NCI-H345 (cell line): ENCODE measurements at regions not wholly inside any gene's neighbourhood (a gene's known extent, or its start where the extent isn't known, plus 50 kb on each side); places are given as distances from the start of the nearest gene placed in this dataset.

Experiments
- DNase-seq: peaks from one replicate; lab custom pipeline; 2025; lab: John Stamatoyannopoulos, UW

DNA sequence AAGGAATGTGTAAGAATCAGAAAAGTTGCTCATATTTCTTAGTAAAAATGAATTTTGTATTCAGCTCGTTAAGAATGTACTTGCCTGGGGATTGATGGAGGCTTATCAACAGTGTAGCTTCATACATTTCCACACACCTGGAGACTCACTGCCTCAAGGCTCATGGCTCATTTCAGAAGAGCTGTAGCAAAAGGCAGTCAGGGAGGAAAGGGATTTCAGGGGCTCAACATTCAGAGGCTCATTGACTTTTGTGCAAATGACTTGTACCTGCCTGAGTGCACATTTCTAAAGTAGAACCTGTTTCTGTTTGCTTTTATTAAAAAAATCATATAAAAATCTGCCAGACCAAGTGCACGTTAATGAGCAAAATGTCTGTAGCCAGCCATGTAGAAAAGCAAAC, 304.4 kb downstream of the KCNS3 start:
- DNase-seq, result no peak

DNA sequence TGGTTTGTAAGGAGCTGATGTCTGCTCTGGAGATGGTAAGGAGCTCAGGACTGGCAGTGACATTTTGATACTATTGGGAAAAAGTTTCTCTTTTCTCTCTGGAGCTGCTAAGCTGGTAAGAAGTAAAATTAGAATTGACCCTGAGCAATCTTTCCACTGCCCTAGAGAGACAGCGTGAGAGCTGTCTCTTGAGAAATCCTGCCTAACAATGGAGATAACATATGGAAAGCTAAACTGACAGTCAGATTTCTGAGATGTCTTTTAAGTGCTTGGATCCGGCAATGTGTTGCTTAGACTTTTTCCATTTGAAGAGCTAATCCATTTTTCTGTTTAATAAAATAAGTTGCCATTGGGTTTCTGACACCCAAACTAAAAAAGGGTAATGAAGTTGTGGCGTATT, 302.4 kb downstream of the KCNS3 start:
- DNase-seq, result no peak

DNA sequence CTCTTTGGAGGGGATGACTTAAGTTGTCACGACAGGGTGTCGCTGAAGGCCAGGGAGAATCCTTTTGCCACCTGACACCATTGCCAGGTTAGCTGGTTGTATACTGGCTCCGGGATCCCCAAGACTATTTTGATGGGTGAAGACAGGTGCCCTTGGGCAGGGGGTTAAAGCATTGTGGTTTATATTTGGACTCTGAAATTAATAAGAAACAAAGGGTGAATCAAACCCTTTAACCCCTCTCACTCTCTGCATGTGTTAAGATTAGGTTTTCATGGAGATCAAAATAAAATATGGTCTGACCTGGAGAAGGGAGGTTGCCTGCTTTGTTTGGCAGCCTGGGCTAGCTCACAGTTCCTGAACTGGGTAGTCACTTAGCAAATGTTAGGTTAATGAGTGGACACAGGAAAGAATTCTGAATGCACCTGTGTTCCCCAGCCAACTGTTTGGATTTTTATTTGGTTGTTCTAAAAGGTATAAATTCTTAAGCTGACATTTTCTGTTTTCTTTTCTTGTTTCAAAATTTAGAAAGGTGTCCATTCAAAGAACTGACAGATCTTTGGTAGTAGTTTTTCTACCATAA, 301.7 kb downstream of the KCNS3 start:
- DNase-seq, result no peak

DNA sequence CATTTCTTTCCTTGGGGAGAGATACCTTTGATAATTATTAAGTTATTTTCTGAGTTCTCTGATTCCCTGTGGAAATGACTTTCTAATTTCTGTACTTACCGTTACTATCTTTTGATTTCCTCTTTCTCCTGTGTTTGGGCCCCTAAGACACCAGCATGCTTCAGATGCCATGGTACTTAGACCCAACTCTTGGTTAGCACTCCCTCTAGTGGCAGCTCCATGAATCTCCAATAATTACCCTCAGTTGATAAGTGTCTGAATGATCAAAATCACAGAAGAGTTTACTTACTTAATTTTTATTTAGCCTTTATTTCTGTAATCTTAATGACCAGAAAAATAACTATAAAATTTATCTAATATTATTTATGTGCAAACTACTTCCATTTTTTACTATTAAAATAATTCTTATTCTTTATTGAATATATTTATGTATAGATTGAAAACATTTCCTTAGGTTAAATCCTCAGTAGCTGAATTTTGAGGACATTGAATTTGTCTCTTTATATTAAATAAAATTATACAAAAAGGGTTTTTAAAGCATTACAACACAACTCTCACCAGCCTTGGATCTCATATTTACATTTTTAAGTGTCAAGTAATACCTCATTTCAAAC, 300.4 kb downstream of the KCNS3 start:
- peak; percentile 77 for DNase-seq

DNA sequence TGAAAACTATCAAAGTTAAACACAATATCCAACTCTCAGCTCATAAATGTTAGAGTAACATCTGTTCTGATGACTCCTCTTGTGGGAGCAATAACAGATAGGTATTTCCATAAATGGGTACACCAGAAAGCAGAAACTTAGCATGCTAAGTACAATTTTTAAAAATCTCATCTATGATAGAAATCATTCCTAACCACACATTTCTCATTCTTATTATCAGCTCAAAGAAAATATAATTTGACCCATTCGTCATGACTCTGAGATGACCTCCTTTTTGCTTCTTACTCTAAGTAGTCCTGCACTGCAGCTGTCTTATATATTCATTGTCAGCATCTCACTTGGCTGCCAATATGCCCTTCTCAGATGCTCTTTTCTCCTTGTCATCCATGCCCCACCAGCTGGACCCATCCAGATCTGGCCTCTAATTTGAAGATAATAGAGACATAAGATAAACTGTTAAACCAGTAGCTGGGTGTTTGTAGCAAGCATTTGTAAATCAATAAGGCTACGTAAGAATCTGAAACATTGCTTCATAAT, 298.3 kb downstream of the KCNS3 start:
- no peak for DNase-seq

DNA sequence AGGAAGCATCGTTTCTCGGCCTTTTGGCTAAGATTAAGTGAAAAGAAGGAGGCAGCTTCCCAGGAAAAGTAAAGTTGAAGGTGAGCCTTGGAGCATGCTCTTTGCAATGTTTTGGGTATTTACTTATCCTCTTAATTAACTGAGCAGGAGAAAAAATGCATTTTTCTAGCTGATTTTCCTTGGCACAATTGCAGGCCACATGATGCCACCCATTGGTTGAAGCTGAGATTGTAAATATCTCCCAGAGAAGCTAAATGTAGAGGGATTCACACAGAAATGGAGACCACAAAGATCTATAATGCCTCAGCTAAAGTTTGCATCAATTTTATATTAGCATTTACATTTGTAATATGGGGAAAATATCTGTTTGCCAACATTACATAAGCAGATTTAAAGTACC, 294.1 kb downstream of the KCNS3 start:
- DNase-seq, result no peak

DNA sequence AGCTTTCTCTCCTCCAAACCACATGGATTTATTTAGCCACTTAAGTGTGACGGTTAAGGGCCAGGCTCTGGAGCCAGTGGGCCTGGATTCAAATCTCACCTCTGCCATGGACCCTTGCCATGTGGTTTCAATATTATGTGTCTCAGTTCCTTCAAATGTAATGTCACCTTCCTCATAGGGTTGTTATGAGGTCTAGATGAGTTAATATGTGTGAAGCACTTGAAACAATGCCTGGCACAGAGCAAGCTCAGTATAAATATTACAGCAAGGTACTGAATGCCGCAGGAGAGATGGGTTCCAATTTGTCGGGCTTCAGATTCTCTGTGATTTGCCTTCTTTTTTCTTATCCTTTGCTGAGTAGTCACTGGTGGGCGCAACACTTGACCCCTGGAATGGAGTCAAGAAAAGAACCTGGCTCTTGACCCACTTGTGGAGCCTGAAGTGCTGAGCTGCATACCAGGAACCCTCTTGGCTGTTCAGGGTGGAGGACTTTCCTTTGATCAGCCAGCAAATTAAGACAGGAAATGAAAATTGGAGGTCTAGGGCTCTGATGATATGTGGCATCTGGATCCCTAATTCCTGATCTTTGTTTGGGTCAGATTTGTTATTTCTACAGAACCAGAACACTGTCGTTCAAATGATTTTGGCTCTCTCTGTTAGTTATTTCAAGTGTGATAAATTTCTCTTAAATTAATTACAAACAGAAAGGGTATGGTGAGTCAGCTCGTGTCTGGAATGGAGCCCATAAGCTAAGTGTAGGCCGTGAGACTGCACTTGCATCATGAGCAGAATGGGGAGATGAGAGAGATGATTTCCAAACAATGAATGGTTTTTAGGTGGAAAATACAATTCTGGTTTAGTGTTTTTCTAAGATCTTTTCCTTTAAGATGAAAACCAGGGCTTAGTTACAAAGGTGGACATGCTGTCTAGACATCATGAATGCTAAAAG, 293.0 kb downstream of the KCNS3 start:
- DNase-seq, result no peak

DNA sequence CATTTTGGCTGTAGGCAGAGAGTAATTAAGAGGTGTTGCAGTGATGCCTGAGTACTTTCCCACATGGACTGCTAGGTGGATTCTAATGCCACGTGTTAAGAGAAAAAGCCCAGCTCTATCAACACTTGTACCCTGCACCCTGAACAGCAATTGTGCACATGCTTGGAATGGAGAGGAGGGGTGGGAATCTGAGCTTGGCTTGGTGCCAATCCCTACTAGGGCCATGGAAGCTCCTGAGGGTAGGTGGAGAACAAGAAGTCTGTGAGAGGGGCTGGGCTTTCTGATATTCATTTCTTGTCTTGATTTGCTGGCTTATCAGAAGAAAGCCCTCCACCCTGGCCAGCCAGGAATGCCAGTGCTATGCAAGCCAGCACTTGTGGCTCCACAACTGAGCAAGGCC, 292.2 kb downstream of the KCNS3 start:
- DNase-seq, result no peak

DNA sequence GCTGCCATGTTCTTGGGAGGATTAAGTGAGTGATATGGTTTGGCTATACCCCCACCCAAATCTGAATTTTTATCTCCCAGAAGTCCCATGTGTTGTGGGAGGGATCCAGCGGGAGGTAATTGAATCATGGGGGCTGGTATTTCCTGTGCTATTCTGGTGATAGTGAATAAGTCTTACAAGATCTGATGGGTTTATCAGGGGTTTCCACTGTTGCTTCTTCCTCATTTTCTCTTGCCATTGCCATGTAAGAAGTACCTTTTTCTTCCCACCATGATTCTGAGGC, 291.4 kb downstream of the KCNS3 start:
- DNase-seq, result no peak

DNA sequence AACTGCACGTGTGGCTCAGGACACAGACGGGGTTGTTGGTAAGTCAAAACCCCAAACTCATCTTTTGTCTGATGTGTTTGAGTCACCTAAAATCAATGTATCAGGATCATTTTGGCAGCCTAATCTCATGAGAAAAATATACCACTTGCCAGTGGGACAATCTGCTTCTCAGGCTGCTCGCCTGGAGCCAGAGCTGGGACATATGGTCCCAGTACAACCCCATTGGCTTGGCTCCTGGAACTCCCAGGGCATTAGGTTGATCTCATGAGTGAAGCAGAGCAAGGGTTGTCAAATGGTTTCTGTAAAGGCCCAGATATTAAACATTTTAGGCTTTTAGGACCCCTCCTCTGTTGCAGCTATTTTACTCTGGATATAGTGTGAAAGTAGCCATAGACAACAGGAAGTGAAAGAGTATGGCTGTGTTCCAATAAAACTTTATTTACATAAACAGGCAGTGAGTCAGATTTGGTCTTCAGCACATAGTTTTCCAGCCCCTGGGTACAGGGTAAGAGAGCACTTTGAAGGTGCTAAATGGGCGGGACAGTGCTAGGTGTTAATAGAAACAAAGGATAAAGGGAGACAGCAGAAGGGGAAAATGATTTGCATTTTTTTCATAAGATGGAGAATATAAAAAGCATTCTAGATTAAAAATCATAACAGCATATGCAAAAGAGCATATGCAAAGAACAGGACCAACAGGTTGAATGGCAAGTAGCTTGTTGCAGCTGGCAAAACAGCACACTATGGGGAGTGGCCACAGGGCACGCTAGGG, 290.8 kb downstream of the KCNS3 start:
- DNase-seq, result no peak

DNA sequence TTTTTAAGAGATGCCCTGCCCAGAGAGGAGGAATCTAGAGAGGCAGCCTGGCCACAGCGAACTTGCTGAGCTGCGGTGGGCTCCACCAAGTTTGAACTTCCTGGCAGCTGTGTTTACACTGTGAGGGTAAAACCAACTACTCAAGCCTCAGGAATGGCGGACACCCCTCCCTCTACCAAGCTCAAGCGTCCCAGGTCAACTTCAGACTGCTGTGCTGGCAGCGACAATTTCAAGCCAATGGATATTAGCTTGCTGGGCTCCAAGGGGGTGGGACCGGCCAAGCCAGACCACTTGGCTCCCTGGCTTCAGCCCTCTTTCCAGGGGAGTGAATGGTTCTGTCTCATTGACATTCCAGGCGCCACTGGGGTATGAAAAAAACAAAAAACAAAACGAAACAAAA, 289.4 kb downstream of the KCNS3 start:
- DNase-seq, result no peak

DNA sequence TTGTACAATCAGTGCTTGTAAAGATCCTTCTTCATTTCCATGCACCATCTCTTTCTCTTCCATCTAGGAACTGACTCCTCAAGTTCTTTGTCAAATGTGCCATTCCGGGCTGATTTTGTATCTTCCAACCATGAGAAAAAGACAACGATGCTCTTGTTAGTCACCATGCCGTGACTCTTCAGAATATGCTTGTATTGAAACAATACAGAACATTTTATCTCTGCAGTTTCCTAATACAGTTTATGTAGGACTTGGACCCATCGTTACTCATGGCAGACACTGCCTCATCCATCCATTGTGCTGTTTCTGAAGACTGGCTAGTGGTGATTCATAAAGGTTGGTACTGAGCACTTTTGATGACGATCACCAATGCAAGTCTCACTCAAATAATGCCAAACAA, 283.2 kb downstream of the KCNS3 start:
- no peak for DNase-seq

DNA sequence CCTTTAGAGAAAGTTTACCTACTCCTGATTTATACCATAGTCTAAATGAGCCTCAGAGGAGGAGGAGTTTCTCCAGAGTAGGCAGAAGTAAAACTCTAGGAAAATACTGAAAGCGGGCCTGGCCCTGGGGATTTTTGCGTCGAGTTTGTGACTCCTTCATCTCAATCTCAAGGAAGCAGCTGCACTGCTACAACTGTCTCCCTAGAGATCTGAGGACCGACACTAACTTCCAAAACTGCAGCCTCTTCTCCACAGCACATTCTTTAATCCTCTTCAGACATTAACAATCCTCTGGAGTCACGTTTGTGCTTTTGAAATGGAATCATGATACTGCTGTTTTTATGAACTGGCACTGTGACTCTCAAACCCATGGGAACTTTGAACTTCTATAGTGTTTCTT, 281.4 kb downstream of the KCNS3 start:
- DNase-seq, result no peak

DNA sequence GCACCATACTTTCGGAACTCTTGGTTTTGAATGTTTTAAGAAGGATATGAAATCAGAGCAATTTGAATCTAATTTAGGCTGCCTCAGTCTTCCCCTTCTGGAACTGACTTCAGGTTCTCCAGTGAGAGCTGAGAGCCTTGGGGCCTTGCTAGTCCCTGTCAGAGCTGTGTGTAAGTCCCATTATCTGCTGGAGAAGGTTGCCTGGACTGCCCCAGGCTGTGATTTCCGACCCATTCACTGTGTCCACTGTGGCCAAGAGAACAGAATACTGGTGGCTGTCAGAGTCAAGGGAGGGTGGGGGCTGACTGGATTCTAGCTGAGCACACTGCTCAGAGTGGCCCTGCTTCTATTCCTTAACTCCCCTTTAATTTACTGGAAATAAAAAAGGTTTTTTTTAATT, 278.0 kb downstream of the KCNS3 start:
- no peak for DNase-seq

DNA sequence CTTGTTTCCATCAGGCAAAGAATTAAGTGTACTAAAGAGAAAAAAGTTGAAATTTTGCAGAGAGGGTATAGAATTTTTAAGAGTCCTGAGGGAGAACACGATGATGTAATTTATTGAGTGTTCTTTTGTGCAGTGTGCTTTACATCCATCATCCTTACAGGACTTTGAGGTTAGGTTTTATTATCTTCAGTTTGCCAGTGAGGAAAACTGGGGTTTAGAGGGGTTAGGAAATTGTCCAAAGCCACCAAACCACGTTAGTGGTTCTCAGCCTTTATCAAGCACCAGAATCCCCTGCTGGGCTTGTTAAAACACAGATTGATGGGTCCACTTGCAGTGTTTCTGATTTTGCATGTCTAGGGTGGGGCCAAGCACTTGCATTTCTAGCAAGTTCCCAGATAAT, 277.5 kb downstream of the KCNS3 start:
- DNase-seq, result no peak

DNA sequence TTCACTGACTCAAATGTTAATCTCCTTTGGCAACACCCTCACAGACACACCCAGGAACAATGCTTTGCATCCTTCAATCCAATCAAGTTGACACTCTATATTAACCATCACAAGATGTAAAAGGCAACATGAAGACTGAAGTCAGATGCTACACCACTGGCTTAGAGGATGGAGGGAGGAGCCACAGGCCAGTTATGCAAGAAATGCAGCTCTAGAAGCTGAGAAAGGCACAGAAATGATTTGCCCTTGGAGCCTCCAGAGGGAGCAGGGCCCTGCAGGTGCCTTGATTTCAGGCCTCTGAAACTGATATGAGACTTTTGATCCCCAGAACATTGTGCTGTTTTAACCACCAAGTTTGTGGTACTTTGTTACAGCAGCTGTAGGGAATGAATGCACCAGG, 276.3 kb downstream of the KCNS3 start:
- DNase-seq, result no peak

DNA sequence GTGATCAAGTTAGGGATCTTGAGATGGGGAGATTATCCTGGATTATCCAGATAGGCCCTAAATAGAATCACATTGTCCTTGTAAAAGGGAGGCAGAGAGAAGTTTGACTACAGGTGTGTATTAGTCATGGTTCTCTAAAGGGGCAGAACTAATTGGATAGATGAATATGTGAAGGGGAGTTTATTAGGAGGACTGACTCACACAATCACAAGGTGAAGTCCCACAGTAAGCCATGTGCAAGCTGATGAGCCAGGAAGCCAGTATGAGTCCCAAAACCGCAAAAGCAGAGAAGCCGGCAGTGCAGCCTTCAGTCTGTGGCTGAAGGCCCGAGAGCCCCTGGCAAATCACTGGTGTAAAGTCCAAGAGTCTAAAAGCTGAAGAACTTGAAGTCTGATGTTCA, 275.8 kb downstream of the KCNS3 start:
- no peak for DNase-seq

DNA sequence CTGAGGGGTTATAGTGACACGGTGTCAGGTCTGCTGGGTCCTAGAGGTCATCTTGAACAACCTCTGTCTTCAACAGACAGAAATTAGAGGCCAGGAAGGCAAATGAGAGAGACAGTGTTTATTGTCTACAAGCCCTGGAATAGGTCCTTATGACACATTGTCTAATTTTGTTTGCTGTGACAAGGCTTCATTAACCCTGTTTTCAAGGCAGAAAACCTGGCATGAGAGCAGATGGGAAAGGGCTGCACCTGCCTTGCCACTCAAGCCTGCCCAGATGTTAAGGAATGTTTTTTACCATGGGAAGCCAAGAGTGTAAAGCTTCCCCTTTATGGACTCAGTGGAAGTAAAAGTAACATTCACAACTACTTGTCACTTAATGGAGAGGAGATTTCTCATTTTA, 275.3 kb downstream of the KCNS3 start:
- no peak for DNase-seq

DNA sequence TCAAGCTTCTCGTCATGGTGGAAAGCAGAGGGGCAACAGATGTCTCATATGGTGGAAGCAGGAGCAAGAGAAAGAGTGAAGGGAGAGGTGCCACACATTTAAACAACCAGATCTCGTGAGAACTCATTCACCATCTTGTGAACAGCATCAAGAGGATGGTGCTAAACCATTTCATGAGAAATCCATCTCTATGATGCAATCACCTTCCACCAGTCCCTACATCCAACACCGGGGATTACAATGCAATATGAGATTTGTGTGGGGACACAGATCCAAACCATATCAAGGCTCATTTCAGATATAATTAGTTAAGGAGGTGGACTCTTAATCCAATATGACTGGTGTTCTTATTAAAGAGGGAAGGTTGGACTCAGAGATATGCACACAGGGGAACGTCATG, 272.8 kb downstream of the KCNS3 start:
- DNase-seq, result no peak

DNA sequence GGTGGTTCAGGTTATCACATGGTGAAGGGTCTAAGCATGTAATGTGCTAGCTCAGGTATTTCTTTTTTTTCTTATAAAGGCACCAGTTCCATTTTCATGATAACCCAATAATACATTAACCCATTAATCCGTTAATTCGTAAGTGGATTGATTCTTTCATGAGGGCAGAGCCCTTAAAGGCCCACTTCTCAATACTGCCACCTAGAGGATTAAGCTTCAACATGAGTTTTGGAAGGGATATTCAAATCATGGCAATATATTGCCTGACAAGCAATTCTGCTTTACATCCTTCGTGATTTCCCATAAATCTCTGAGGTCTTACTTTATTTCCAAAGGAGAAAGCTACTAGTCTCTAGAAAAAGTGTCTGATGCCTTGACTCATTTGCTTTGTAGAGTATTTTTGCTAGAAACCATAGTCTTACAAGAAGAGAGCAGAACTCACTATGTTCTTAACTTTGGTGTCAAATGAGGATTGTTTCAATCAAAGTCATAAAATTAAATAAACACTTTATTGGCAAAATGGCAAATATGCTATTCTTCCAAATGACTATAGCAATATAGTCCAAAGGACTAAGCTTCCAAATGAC, 271.3 kb downstream of the KCNS3 start:
- DNase-seq, result peak; percentile 66

DNA sequence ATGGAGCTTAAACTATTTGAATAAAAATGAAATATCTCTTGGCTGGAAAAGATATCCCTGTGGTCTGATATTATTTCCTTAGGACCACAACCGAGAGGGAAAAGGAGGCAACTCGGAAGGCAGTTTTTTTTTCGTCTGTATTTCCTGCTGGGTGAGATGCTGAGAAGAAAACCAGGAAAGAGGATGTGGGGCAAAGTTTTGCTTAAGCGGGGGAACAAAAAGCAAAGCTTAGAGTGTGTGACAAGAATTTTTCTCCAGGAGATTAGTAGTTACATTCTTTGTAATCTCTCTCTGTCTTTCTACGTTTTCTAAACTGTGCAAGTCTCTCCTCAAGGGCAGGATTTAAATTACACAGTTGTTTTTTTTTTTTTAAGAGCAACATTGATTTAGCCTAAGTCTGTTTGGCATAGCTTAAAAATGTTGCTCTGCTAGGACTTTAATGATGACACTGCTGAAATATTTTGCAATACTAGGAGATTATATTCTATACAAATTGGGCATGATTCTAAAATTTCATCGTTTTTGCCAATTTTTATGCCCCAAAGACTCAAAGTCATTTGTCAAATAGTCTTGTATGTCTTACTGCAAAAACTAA, 258.5 kb downstream of the KCNS3 start:
- no peak for DNase-seq

DNA sequence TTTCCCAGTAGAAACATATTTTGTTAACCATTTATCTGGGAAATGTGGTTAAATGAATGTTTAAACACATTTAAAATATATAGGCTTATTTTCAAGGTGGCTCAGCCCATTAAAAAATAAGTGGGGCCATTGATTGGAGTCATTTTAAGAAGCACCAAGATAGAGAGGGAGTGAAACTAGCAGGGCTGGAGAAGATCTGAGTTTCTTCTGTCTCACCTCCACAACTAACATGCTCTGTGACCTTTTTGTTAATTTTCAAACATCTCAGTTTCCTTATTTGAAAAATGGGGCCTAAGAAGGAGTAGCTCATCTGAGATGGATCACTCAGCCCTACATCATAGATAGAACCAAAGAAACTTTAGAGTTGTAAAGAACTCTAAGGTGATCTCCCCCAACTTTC, 254.8 kb downstream of the KCNS3 start:
- DNase-seq, result no peak
